NCI-H524 treated with DMSO at 0.1 percent for 48 hours (cell line): ENCODE measurements at regions not wholly inside any gene's neighbourhood (a gene's known extent, or its start where the extent isn't known, plus 50 kb on each side); places are given as distances from the start of the nearest gene placed in this dataset.

Source experiments
- DNase-seq: peaks from one replicate; lab custom pipeline; 2025; lab: John Stamatoyannopoulos, UW

- DNase-seq, result no peak
Measured at GRCh38 chr12:42798811-42799438, 209.4 kb upstream of the PRICKLE1 start.

- DNase-seq, result no peak
Measured at GRCh38 chr12:42794806-42795205, 205.3 kb upstream of the PRICKLE1 start.

GRCh38 chr12:42793166-42793565 lies 203.6 kb upstream of the PRICKLE1 start:
- no peak for DNase-seq

- no peak for DNase-seq
Measured at GRCh38 chr12:42792265-42792664, 202.7 kb upstream of the PRICKLE1 start.

- DNase-seq, result no peak
Measured at GRCh38 chr12:42791399-42791798, 201.9 kb upstream of the PRICKLE1 start.

GRCh38 chr12:42790761-42791151 lies 201.2 kb upstream of the PRICKLE1 start:
- no peak for DNase-seq

GRCh38 chr12:42789808-42790760 lies 200.5 kb upstream of the PRICKLE1 start:
- DNase-seq, result no peak

- no peak for DNase-seq
Measured at GRCh38 chr12:42786400-42787148, 197.0 kb upstream of the PRICKLE1 start.

- DNase-seq, result no peak
Measured at GRCh38 chr12:42785944-42786343, 196.4 kb upstream of the PRICKLE1 start.

GRCh38 chr12:42780671-42781070 lies 191.1 kb upstream of the PRICKLE1 start:
- DNase-seq, result peak; percentile 42

- DNase-seq, result no peak
Measured at GRCh38 chr12:42779186-42779859, 189.8 kb upstream of the PRICKLE1 start.

GRCh38 chr12:42776396-42776795 lies 186.8 kb upstream of the PRICKLE1 start:
- DNase-seq, result no peak

- no peak for DNase-seq
Measured at GRCh38 chr12:42774238-42774637, 184.7 kb upstream of the PRICKLE1 start.

- no peak for DNase-seq
Measured at GRCh38 chr12:42770261-42770660, 180.7 kb upstream of the PRICKLE1 start.

GRCh38 chr12:42769455-42769854 lies 179.9 kb upstream of the PRICKLE1 start:
- no peak for DNase-seq

- no peak for DNase-seq
Measured at GRCh38 chr12:42767998-42768397, 178.5 kb upstream of the PRICKLE1 start.

GRCh38 chr12:42767326-42767954 lies 177.9 kb upstream of the PRICKLE1 start:
- no peak for DNase-seq

- DNase-seq, result no peak
Measured at GRCh38 chr12:42766754-42767153, 177.2 kb upstream of the PRICKLE1 start.

GRCh38 chr12:42766026-42766425 lies 176.5 kb upstream of the PRICKLE1 start:
- no peak for DNase-seq

- no peak for DNase-seq
Measured at GRCh38 chr12:42763682-42764081, 174.1 kb upstream of the PRICKLE1 start.

- DNase-seq, result no peak
Measured at GRCh38 chr12:42762395-42762925, 172.9 kb upstream of the PRICKLE1 start.
